ENCODE measurements at regions not wholly inside any gene's neighbourhood (a gene's known extent, or its start where the extent isn't known, plus 50 kb on each side); places are given as distances from the start of the nearest gene placed in this dataset.

DNA sequence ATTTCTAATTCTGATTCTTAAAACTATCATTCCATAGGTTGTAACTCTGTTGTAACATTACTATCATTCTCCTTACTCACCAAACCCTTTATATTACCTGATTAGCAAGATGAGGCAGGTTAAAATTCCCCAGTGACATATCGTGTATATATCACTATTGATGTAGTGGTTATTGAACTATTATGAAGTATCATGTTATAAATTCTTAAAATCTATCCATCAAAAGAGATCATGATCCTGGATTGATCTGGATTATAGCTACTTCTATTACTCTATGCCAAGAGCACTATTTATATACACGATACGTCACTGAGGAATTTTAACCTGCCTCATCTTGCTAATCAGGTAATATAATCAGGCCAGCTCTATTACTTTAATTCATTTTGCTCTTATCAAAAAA lies 533.9 kb downstream of the SLITRK6 start:
- intact Hi-C loops (cut with micrococcal nuclease) = no loop called here
- DNase-seq (ENCODE audit: low spot score) = no peak
- H3K9me3 Mint-ChIP-seq = peaks cover 37% of the 10 kb centered on the region
- H3K36me3 Mint-ChIP-seq (ENCODE audit: low read depth) = no peaks in the 10 kb centered on the region
- H3K4me1 Mint-ChIP-seq (ENCODE audit: low read depth) = no peaks in the 10 kb centered on the region
- H3K27me3 Mint-ChIP-seq (ENCODE audit: low read depth) = no peaks in the 10 kb centered on the region
- H3K27ac Mint-ChIP-seq = no peak overlapping the region
- no peak overlapping the region for H3K4me3 Mint-ChIP-seq (ENCODE audit: low read depth)

GRCh38 chr13:85262499-85262898 lies 536.7 kb downstream of the SLITRK6 start:
- intact Hi-C loops (cut with micrococcal nuclease) = no loop called here
- DNase-seq (ENCODE audit: low spot score) = no peak
- Mint-ChIP-seq H3K27me3 (ENCODE audit: low read depth) (no peaks in the 10 kb centered on the region), H3K9me3 (peaks cover 17% of the 10 kb centered on the region), H3K4me1 (ENCODE audit: low read depth) (no peaks in the 10 kb centered on the region), H3K36me3 (ENCODE audit: low read depth) (no peaks in the 10 kb centered on the region), H3K27ac (no peak overlapping the region), H3K4me3 (ENCODE audit: low read depth) (no peak overlapping the region)

- peaks cover 10% of the 10 kb centered on the region for H3K9me3 Mint-ChIP-seq
- no peaks in the 10 kb centered on the region for H3K36me3 Mint-ChIP-seq (ENCODE audit: low read depth)
- H3K27me3 Mint-ChIP-seq (ENCODE audit: low read depth) = no peaks in the 10 kb centered on the region
- intact Hi-C loops (cut with micrococcal nuclease) = no loop called here
- no peaks in the 10 kb centered on the region for H3K4me1 Mint-ChIP-seq (ENCODE audit: low read depth)
- no peak overlapping the region for H3K4me3 Mint-ChIP-seq (ENCODE audit: low read depth)
- no peak overlapping the region for H3K27ac Mint-ChIP-seq
- no peak for DNase-seq (ENCODE audit: low spot score)
Measured at GRCh38 chr13:85261757-85262346, 537.4 kb downstream of the SLITRK6 start.

DNA sequence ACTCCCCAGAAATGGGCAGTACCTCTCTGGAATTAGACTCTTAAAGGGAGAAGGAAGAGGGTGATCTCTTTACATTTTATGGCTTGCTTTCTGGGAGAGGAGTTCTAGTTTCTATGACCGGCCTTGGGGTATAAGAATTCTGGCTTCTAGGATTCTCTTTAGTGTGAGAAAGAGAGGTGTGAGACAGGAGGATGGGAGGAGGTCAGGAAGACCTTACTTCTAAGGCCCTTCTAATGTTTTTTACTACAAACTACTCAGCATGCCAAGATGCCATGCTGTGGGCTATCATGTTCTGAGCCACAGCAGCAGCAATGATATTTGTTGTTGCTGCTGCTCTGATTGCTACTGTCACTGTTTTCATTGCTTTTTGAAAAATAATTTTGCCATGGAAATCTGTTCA lies 538.3 kb downstream of the SLITRK6 start:
- no peaks in the 10 kb centered on the region for H3K27me3 Mint-ChIP-seq (ENCODE audit: low read depth)
- no peak overlapping the region for H3K27ac Mint-ChIP-seq
- H3K4me1 Mint-ChIP-seq (ENCODE audit: low read depth) = no peaks in the 10 kb centered on the region
- no peaks in the 10 kb centered on the region for H3K36me3 Mint-ChIP-seq (ENCODE audit: low read depth)
- H3K4me3 Mint-ChIP-seq (ENCODE audit: low read depth) = no peak overlapping the region
- intact Hi-C loops (cut with micrococcal nuclease) = no loop called here
- no peak for DNase-seq (ENCODE audit: low spot score)
- H3K9me3 Mint-ChIP-seq = peaks cover 10% of the 10 kb centered on the region

GRCh38 chr13:85255978-85256377 lies 543.2 kb downstream of the SLITRK6 start:
- Mint-ChIP-seq H3K4me3 (ENCODE audit: low read depth) (no peak overlapping the region), H3K27me3 (ENCODE audit: low read depth) (no peaks in the 10 kb centered on the region), H3K4me1 (ENCODE audit: low read depth) (no peaks in the 10 kb centered on the region), H3K36me3 (ENCODE audit: low read depth) (no peaks in the 10 kb centered on the region), H3K27ac (no peak overlapping the region), H3K9me3 (peaks cover 26% of the 10 kb centered on the region)
- no peak for DNase-seq (ENCODE audit: low spot score)
- intact Hi-C loops (cut with micrococcal nuclease) = no loop called here

GRCh38 chr13:85254641-85255040 lies 544.6 kb downstream of the SLITRK6 start:
- Mint-ChIP-seq H3K4me3 (ENCODE audit: low read depth) (no peak overlapping the region), H3K4me1 (ENCODE audit: low read depth) (no peaks in the 10 kb centered on the region), H3K9me3 (peaks cover 26% of the 10 kb centered on the region), H3K27me3 (ENCODE audit: low read depth) (no peaks in the 10 kb centered on the region), H3K36me3 (ENCODE audit: low read depth) (no peaks in the 10 kb centered on the region), H3K27ac (no peak overlapping the region)
- no peak for DNase-seq (ENCODE audit: low spot score)
- intact Hi-C loops (cut with micrococcal nuclease) = no loop called here

GRCh38 chr13:85249151-85249550 lies 550.1 kb downstream of the SLITRK6 start:
- Mint-ChIP-seq H3K4me1 (ENCODE audit: low read depth) (no peaks in the 10 kb centered on the region), H3K9me3 (peaks cover 18% of the 10 kb centered on the region), H3K36me3 (ENCODE audit: low read depth) (no peaks in the 10 kb centered on the region), H3K4me3 (ENCODE audit: low read depth) (no peak overlapping the region), H3K27ac (no peak overlapping the region), H3K27me3 (ENCODE audit: low read depth) (no peaks in the 10 kb centered on the region)
- DNase-seq (ENCODE audit: low spot score) = no peak
- intact Hi-C loops (cut with micrococcal nuclease) = no loop called here

DNA sequence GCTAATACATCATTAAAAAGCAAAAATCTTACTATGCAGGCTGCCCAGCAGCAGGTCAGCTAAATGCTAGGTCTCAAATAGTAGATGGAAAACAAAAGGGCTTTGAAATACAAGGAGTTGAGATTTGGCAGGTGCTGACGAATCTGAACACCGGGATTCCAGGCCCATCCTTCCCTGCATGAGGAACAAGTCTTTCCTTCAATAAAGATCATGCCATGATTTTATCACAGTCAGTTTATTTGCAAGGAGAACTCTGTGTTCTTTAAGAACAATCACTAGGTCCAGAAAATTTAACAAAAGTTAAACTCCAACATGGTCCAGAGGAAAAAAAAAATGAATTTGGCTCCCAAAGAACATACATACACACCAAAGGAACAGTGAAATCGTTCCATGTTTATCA lies 551.4 kb downstream of the SLITRK6 start:
- Mint-ChIP-seq H3K9me3 (peaks cover 17% of the 10 kb centered on the region), H3K4me1 (ENCODE audit: low read depth) (no peaks in the 10 kb centered on the region), H3K4me3 (ENCODE audit: low read depth) (no peak overlapping the region), H3K27ac (no peak overlapping the region), H3K36me3 (ENCODE audit: low read depth) (no peaks in the 10 kb centered on the region), H3K27me3 (ENCODE audit: low read depth) (no peaks in the 10 kb centered on the region)
- intact Hi-C loops (cut with micrococcal nuclease) = no loop called here
- no peak for DNase-seq (ENCODE audit: low spot score)

DNA sequence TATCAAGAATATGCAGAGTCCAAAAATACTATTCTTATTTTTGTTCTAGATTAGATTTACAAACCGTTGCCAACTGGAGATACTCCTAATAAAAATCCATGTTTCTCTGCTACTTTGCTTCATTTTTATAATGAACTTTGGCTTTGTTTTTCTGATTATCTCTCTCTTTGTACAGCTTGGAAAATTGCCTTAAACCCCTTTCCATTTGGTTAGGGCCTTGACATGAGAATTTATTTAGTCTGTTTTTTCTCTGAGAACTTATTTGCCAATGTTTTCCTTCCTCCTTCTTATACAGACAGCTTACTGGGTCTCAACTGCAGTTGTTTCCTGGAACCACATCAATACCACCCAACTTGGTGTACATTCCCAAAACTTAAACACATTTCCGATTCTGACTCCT lies 555.4 kb downstream of the SLITRK6 start:
- H3K4me3 Mint-ChIP-seq (ENCODE audit: low read depth) = no peak overlapping the region
- no peaks in the 10 kb centered on the region for H3K36me3 Mint-ChIP-seq (ENCODE audit: low read depth)
- H3K27me3 Mint-ChIP-seq (ENCODE audit: low read depth) = no peaks in the 10 kb centered on the region
- H3K4me1 Mint-ChIP-seq (ENCODE audit: low read depth) = no peaks in the 10 kb centered on the region
- intact Hi-C loops (cut with micrococcal nuclease) = no loop called here
- DNase-seq (ENCODE audit: low spot score) = no peak
- H3K27ac Mint-ChIP-seq = no peak overlapping the region
- peaks cover 17% of the 10 kb centered on the region for H3K9me3 Mint-ChIP-seq

GRCh38 chr13:85241060-85241459 lies 558.2 kb downstream of the SLITRK6 start:
- no peak overlapping the region for H3K27ac Mint-ChIP-seq
- peaks cover 22% of the 10 kb centered on the region for H3K9me3 Mint-ChIP-seq
- DNase-seq (ENCODE audit: low spot score) = no peak
- no peaks in the 10 kb centered on the region for H3K27me3 Mint-ChIP-seq (ENCODE audit: low read depth)
- H3K4me1 Mint-ChIP-seq (ENCODE audit: low read depth) = no peaks in the 10 kb centered on the region
- H3K36me3 Mint-ChIP-seq (ENCODE audit: low read depth) = no peaks in the 10 kb centered on the region
- intact Hi-C loops (cut with micrococcal nuclease) = no loop called here
- H3K4me3 Mint-ChIP-seq (ENCODE audit: low read depth) = no peak overlapping the region

GRCh38 chr13:85236413-85236812 lies 562.8 kb downstream of the SLITRK6 start:
- Mint-ChIP-seq H3K9me3 (peaks cover 8% of the 10 kb centered on the region), H3K27me3 (ENCODE audit: low read depth) (no peaks in the 10 kb centered on the region), H3K4me3 (ENCODE audit: low read depth) (no peak overlapping the region), H3K4me1 (ENCODE audit: low read depth) (no peaks in the 10 kb centered on the region), H3K27ac (no peak overlapping the region), H3K36me3 (ENCODE audit: low read depth) (no peaks in the 10 kb centered on the region)
- DNase-seq (ENCODE audit: low spot score) = no peak
- intact Hi-C loops (cut with micrococcal nuclease) = no loop called here

DNA sequence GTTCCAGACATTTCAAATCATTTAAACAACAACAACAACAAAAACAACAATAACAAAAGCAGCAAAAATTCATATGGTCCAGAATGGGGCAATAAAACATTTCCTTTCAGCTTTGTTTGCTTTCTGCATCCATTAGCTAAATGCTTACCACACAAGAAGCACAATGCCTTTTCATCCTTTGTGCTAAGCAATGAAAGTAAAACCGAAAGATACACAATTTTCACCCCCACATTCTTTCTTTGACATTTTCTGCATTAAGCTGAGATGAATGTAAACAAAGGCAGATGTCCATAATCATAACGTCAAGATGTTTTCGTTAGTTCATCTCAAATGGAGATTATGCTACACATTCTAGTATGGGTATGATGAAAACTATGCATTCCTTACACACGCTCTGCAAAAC lies 568.5 kb downstream of the SLITRK6 start:
- Mint-ChIP-seq H3K27ac (no peak overlapping the region), H3K36me3 (ENCODE audit: low read depth) (no peaks in the 10 kb centered on the region), H3K4me1 (ENCODE audit: low read depth) (no peaks in the 10 kb centered on the region), H3K27me3 (ENCODE audit: low read depth) (no peaks in the 10 kb centered on the region), H3K4me3 (ENCODE audit: low read depth) (no peak overlapping the region), H3K9me3 (no peaks in the 10 kb centered on the region)
- intact Hi-C loops (cut with micrococcal nuclease) = no loop called here
- no peak for DNase-seq (ENCODE audit: low spot score)

GRCh38 chr13:85228692-85229091 lies 570.5 kb downstream of the SLITRK6 start:
- H3K4me1 Mint-ChIP-seq (ENCODE audit: low read depth) = no peaks in the 10 kb centered on the region
- H3K36me3 Mint-ChIP-seq (ENCODE audit: low read depth) = no peaks in the 10 kb centered on the region
- H3K27ac Mint-ChIP-seq = no peak overlapping the region
- no peak for DNase-seq (ENCODE audit: low spot score)
- H3K9me3 Mint-ChIP-seq = no peaks in the 10 kb centered on the region
- no peaks in the 10 kb centered on the region for H3K27me3 Mint-ChIP-seq (ENCODE audit: low read depth)
- no peak overlapping the region for H3K4me3 Mint-ChIP-seq (ENCODE audit: low read depth)
- intact Hi-C loops (cut with micrococcal nuclease) = no loop called here

Data from activated T-helper 2 cell treated with anti-CD3 and anti-CD28 coated beads, Interferon-gamma antibody, Interleukin-2, Interleukin-4, amounts not matched to agents 10 μg/mL and 5 μg/mL and 100 μg/mL, durations not matched to agents 14 hours and 24 hours and 36 hours (primary cell).